Neuronal stem cell (in vitro differentiated cells): ENCODE measurements at regions not wholly inside any gene's neighbourhood (a gene's known extent, or its start where the extent isn't known, plus 50 kb on each side); places are given as distances from the start of the nearest gene placed in this dataset.
"Not testable (repeated sequence)": the region's sequence is repeated elsewhere in the genome, so short reads cannot be mapped to it uniquely, and the experiment has no call there.

Experiments
- DNase-seq: peaks from one replicate; pipeline ENCODE4 v3.0.0-alpha.2; 2013; ENCODE audit warnings: low spot score
- H2AFZ ChIP-seq: one replicate; pipeline ENCODE4 v1.6.1; 2013; ENCODE audit warnings: mild to moderate bottlenecking, low read length, inconsistent platforms
- H2AK5ac ChIP-seq: 2 replicates; pipeline ENCODE4 v1.6.1; 2013; ENCODE audit warnings: low read depth, mild to moderate bottlenecking, inconsistent platforms, low read length, moderate library complexity, mixed read lengths
- H2BK120ac ChIP-seq: 2 replicates; pipeline ENCODE4 v1.6.1; 2013; ENCODE audit warnings: low read depth, mild to moderate bottlenecking, inconsistent platforms, low read length, moderate library complexity, mixed read lengths
- H2BK12ac ChIP-seq: one replicate; pipeline ENCODE4 v1.6.1; 2013; ENCODE audit warnings: low read length, inconsistent platforms
- H2BK15ac ChIP-seq: 2 replicates; pipeline ENCODE4 v1.6.1; 2013; ENCODE audit warnings: mild to moderate bottlenecking, low read length, inconsistent platforms, mixed read lengths
- H2BK5ac ChIP-seq: one replicate; pipeline ENCODE4 v1.6.1; 2013; ENCODE audit warnings: inconsistent platforms, mild to moderate bottlenecking, low read length, moderate library complexity
- H3K14ac ChIP-seq: one replicate; pipeline ENCODE4 v1.6.1; 2013; ENCODE audit warnings: low read length, inconsistent platforms
- H3K18ac ChIP-seq: 2 replicates; pipeline ENCODE4 v1.6.1; 2013; ENCODE audit warnings: low read length, inconsistent platforms
- H3K23ac ChIP-seq: 2 replicates; pipeline ENCODE4 v1.6.1; 2013; ENCODE audit warnings: low read depth, mild to moderate bottlenecking, mixed read lengths, low read length, inconsistent platforms; ENCODE audit not compliant: poor library complexity
- H3K27ac ChIP-seq: replicated peaks from 3 replicates; pipeline ENCODE4 v1.5.1; 2013; ENCODE audit warnings: low read length, inconsistent platforms
- H3K27me3 ChIP-seq, 3 experiments: 2 replicates each; pipeline ENCODE4 v1.6.1; 2013; ENCODE audit warnings: low read length in 3 of 3, mild to moderate bottlenecking in 2 of 3, inconsistent platforms in 1 of 3, low read depth in 1 of 3, mixed read lengths in 1 of 3, moderate library complexity in 1 of 3; ENCODE audit not compliant: control insufficient read depth in 3 of 3, insufficient read depth in 3 of 3
- H3K36me3 ChIP-seq, 2 donors: replicated peaks in 1 of 2; 2 replicates each; pipeline ENCODE4 v1.6.1; 2013; ENCODE audit warnings: low read length in 2 of 2; ENCODE audit not compliant: control insufficient read depth in 2 of 2, insufficient read depth in 2 of 2
- H3K4ac ChIP-seq: 2 replicates; pipeline ENCODE4 v1.6.1; 2013; ENCODE audit warnings: inconsistent platforms, mild to moderate bottlenecking, low read length, moderate library complexity
- H3K4me1 ChIP-seq, 2 donors: 1 replicate in 1 of 2; 2 replicates in 1 of 2; pipeline ENCODE4 v1.6.1; 2013; ENCODE audit warnings: low read length in 2 of 2, low read depth in 1 of 2; ENCODE audit not compliant: control insufficient read depth in 2 of 2, insufficient read depth in 1 of 2
- H3K4me2 ChIP-seq: one replicate; pipeline ENCODE4 v1.6.1; 2013; ENCODE audit warnings: mild to moderate bottlenecking, low read length, inconsistent platforms; ENCODE audit not compliant: insufficient read depth, poor library complexity, severe bottlenecking
- H3K4me3 ChIP-seq, 2 donors: 2 replicates each; pipeline ENCODE4 v1.5.1; 2013; ENCODE audit warnings: low read length in 2 of 2, mild to moderate bottlenecking in 2 of 2, inconsistent platforms in 1 of 2, moderate library complexity in 1 of 2
- H3K79me1 ChIP-seq: one replicate; pipeline ENCODE4 v1.6.1; 2013; ENCODE audit warnings: low read depth, mild to moderate bottlenecking, inconsistent platforms, low read length, moderate library complexity
- H3K9ac ChIP-seq: one replicate; pipeline ENCODE4 v1.6.1; 2013; ENCODE audit warnings: mild to moderate bottlenecking, low read depth, low read length, inconsistent platforms; ENCODE audit not compliant: poor library complexity
- H3K9me3 ChIP-seq, 2 donors: replicated peaks in 1 of 2; 2 replicates each; pipeline versions ENCODE3 to v1.6.1; 2013; ENCODE audit warnings: low read length in 2 of 2, mild to moderate bottlenecking in 2 of 2, inconsistent platforms in 1 of 2, low read depth in 1 of 2, mixed read lengths in 1 of 2, moderate library complexity in 1 of 2; ENCODE audit not compliant: control insufficient read depth in 2 of 2, insufficient read depth in 1 of 2
- H4K8ac ChIP-seq: one replicate; pipeline ENCODE4 v1.6.1; 2013; ENCODE audit warnings: low read depth, mild to moderate bottlenecking, inconsistent platforms, low read length, moderate library complexity
- H4K91ac ChIP-seq: one replicate; pipeline ENCODE4 v1.6.1; 2013; ENCODE audit warnings: low read length, low read depth, mild to moderate bottlenecking, inconsistent platforms; ENCODE audit not compliant: poor library complexity
- WGBS, 2 donors: extraction: QIAGEN DNeasy Blood & Tissue Kit; methylation state at CpG; one replicate each; pipeline ENCODE4 v1.1.7; 2013; ENCODE audit warnings: missing lambda C conversion rate in 2 of 2, mixed read lengths in 1 of 2; ENCODE audit not compliant: insufficient read length in 2 of 2, insufficient replicate concordance in 1 of 2; ENCODE audit errors: extremely low coverage in 2 of 2; 5-methylcytosine and 5-hydroxymethylcytosine counted together

- not testable (repeated sequence) for H3K14ac ChIP-seq, H3K23ac ChIP-seq, H2AK5ac ChIP-seq, H2AFZ ChIP-seq, H4K91ac ChIP-seq, H3K9ac ChIP-seq, H2BK120ac ChIP-seq, H4K8ac ChIP-seq, H3K4me1 ChIP-seq, H3K4me3 ChIP-seq, H2BK5ac ChIP-seq, H3K4ac ChIP-seq, H3K79me1 ChIP-seq, H2BK12ac ChIP-seq, H3K27me3 ChIP-seq, H3K18ac ChIP-seq, DNase-seq, H3K27ac ChIP-seq, H2BK15ac ChIP-seq, H3K4me2 ChIP-seq
- Histone ChIP-seq H3K9me3 (peaks cover 0 to 11% of the 10 kb centered on the region in 2 donors), H3K36me3 (peaks cover 0 to 24% of the 10 kb centered on the region in 2 donors)
- no CpG with 5 or more reads among the region's 5 CpGs for WGBS, 2 donors
Observed at GRCh38 chr17:47062851-47063250, 83.8 kb upstream of the RPRML start.

DNA sequence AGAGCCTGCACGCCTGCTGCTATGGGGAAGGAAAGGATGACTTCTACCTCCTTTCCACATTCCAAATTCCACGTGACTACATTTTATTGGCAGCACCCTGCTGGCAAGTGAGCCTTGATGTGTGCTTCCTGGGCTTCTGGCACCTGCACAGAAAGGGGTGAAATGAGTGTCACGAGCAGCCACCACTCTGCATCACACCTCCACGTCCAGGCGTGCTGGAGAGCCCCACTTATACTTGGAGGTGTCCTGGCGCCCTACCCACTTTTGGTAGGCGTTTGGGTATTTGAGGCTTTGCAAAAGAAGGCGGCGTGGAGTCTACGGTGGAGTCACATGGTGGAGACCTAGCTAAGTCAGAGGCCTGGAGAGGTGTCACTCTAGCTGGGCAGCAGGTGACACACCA, 81.0 kb upstream of the RPRML start:
- Histone ChIP-seq H3K9me3 (peaks cover 0 to 10% of the 10 kb centered on the region in 2 donors), H2BK12ac (peak overlapping the region; percentile 22), H3K23ac (peak overlapping the region; percentile 43), H4K8ac (peak overlapping the region; percentile 65), H3K36me3 (peaks cover 4 to 37% of the 10 kb centered on the region in 2 donors)
- H3K9ac ChIP-seq, H3K79me1 ChIP-seq, DNase-seq, H2BK5ac ChIP-seq, H3K27me3 ChIP-seq, H3K4me2 ChIP-seq, H3K18ac ChIP-seq, H3K27ac ChIP-seq, H3K14ac ChIP-seq, H2BK120ac ChIP-seq, H3K4me3 ChIP-seq, H2AFZ ChIP-seq, H2AK5ac ChIP-seq, H3K4ac ChIP-seq, H3K4me1 ChIP-seq, H4K91ac ChIP-seq, H2BK15ac ChIP-seq: not testable (repeated sequence)
- no CpG with 5 or more reads among the region's 10 CpGs for WGBS, 2 donors

DNA sequence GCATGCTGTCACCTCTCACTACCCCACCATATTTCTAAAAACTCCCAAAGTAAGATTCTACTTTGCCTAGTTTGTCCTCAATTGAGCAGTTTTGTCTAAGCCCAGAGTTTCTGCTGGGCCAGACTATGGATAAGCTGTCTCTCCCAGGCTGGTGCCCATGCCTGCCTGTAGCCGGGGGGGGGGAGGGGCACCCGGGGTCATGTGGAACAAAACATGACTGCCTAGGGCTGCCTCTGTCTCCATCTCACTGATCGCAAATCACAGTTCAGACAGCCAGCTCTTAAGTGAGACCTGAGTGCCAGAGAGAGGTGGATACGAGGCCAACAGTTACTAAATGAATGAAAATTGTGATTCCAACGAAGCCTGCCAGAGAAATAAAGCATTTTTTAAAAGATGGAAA, 78.8 kb upstream of the RPRML start:
- no peak overlapping the region for H2BK120ac ChIP-seq
- H3K36me3 ChIP-seq = peaks cover 4 to 41% of the 10 kb centered on the region in 2 donors
- no peaks in the 10 kb centered on the region for H3K9me3 ChIP-seq
- no peak overlapping the region for H3K4ac ChIP-seq
- peaks cover 2% of the 10 kb centered on the region for H3K79me1 ChIP-seq
- no CpG with 5 or more reads among the region's 5 CpGs for WGBS, 2 donors
- H3K27ac ChIP-seq = no peak overlapping the region
- H3K4me2 ChIP-seq = no peak overlapping the region
- no peak overlapping the region for H2BK15ac ChIP-seq
- no peak overlapping the region for H2BK12ac ChIP-seq
- H3K9ac ChIP-seq = no peak overlapping the region
- H3K14ac ChIP-seq = no peak overlapping the region
- no peak overlapping the region for H2AK5ac ChIP-seq
- no peak overlapping the region for H3K18ac ChIP-seq
- H4K8ac ChIP-seq = no peak overlapping the region
- no peak overlapping the region for H2AFZ ChIP-seq
- no peak overlapping the region for H2BK5ac ChIP-seq
- no peaks in the 10 kb centered on the region for H3K27me3 ChIP-seq
- no peak overlapping the region for H3K4me3 ChIP-seq
- H3K23ac ChIP-seq = no peak overlapping the region
- H4K91ac ChIP-seq = no peak overlapping the region
- H3K4me1 ChIP-seq = no peaks in the 10 kb centered on the region
- no peak for DNase-seq

- H2BK120ac ChIP-seq, H3K18ac ChIP-seq, H3K4me1 ChIP-seq, H3K4me2 ChIP-seq, H3K4me3 ChIP-seq, H2BK15ac ChIP-seq, H3K23ac ChIP-seq, H2BK5ac ChIP-seq, H3K4ac ChIP-seq, H2BK12ac ChIP-seq, H3K79me1 ChIP-seq, H2AFZ ChIP-seq, DNase-seq, H4K8ac ChIP-seq, H3K14ac ChIP-seq, H3K27me3 ChIP-seq, H3K9me3 ChIP-seq, H3K9ac ChIP-seq, H2AK5ac ChIP-seq, H4K91ac ChIP-seq, H3K27ac ChIP-seq: not testable (repeated sequence)
- no CpG with 5 or more reads among the region's 31 CpGs for whole genome bisulfite sequencing, 2 donors
- peaks cover 4 to 47% of the 10 kb centered on the region in 2 donors for H3K36me3 ChIP-seq
Observed at GRCh38 chr17:47057279-47057678, 78.2 kb upstream of the RPRML start.
